ENCODE measurements at regions not wholly inside any gene's neighbourhood (a gene's known extent, or its start where the extent isn't known, plus 50 kb on each side); places are given as distances from the start of the nearest gene placed in this dataset.
"Not testable (repeated sequence)": the region's sequence is repeated elsewhere in the genome, so short reads cannot be mapped to it uniquely, and the experiment has no call there.

GRCh38 chr4:164623099-164623498, 130.8 kb upstream of the SMIM31 start:
- Histone ChIP-seq H3K4me1 (no peaks in the 10 kb centered on the region), H3K36me3 (no peaks in the 10 kb centered on the region), H3K4me3 (no peak overlapping the region), H3K27ac (no peak overlapping the region), H3K27me3 (no peaks in the 10 kb centered on the region), H3K9me3 (no peaks in the 10 kb centered on the region)
- TF ChIP-seq POLR2A (IDR thresholded peaks at IDR 0.05) (no peak), CTCF (IDR thresholded peaks at IDR 0.05) (no peak), POLR2AphosphoS5 (IDR thresholded peaks at IDR 0.05) (no peak)
- no peak for DNase-seq (ENCODE audit: low spot score in 2 of 2)
- intact Hi-C loops (cut with DNase I; ENCODE audit: low total_unique reads) = no loop called here

GRCh38 chr4:164639001-164639400, 114.9 kb upstream of the SMIM31 start:
- no peak for DNase-seq (ENCODE audit: low spot score in 2 of 2)

GRCh38 chr4:164648151-164648848, 105.6 kb upstream of the SMIM31 start:
- H3K4me1 ChIP-seq = no peaks in the 10 kb centered on the region
- H3K27ac ChIP-seq = no peak overlapping the region
- no peak for TF ChIP-seq CTCF (IDR thresholded peaks at IDR 0.05)
- TF ChIP-seq POLR2AphosphoS5 (IDR thresholded peaks at IDR 0.05) = no peak
- no peak for TF ChIP-seq POLR2A (IDR thresholded peaks at IDR 0.05)
- intact Hi-C loops (cut with DNase I; ENCODE audit: low total_unique reads) = no loop called here
- DNase-seq (ENCODE audit: low spot score in 2 of 2) = no peak
- H3K4me3 ChIP-seq = no peak overlapping the region
- no peaks in the 10 kb centered on the region for H3K27me3 ChIP-seq
- no peaks in the 10 kb centered on the region for H3K9me3 ChIP-seq
- no peaks in the 10 kb centered on the region for H3K36me3 ChIP-seq

More at GRCh38 chr4:164639001-164639400, 114.9 kb upstream of the SMIM31 start:
- no peaks in the 10 kb centered on the region for H3K36me3 ChIP-seq
- no peaks in the 10 kb centered on the region for H3K9me3 ChIP-seq
- TF ChIP-seq POLR2A (IDR thresholded peaks at IDR 0.05) (no peak), CTCF (IDR thresholded peaks at IDR 0.05) (no peak), POLR2AphosphoS5 (IDR thresholded peaks at IDR 0.05) (no peak)
- H3K27me3 ChIP-seq = no peaks in the 10 kb centered on the region
- no peak overlapping the region for H3K4me3 ChIP-seq
- H3K4me1 ChIP-seq = no peaks in the 10 kb centered on the region
- no peak overlapping the region for H3K27ac ChIP-seq
- intact Hi-C loops (cut with DNase I; ENCODE audit: low total_unique reads) = no loop called here

GRCh38 chr4:164648849-164649212, 105.1 kb upstream of the SMIM31 start:
- intact Hi-C loops (cut with DNase I; ENCODE audit: low total_unique reads) = no loop called here
- no peaks in the 10 kb centered on the region for H3K36me3 ChIP-seq
- DNase-seq (ENCODE audit: low spot score in 2 of 2) = no peak
- no peaks in the 10 kb centered on the region for H3K4me1 ChIP-seq
- H3K4me3 ChIP-seq = no peak overlapping the region
- H3K27me3 ChIP-seq = no peaks in the 10 kb centered on the region
- no peak overlapping the region for H3K27ac ChIP-seq
- TF ChIP-seq POLR2A (IDR thresholded peaks at IDR 0.05) = no peak
- no peaks in the 10 kb centered on the region for H3K9me3 ChIP-seq

GRCh38 chr4:164659765-164660164, 94.2 kb upstream of the SMIM31 start:
- TF ChIP-seq POLR2A (IDR thresholded peaks at IDR 0.05) (no peak), CTCF (IDR thresholded peaks at IDR 0.05) (no peak), POLR2AphosphoS5 (IDR thresholded peaks at IDR 0.05) (no peak)
- H3K36me3 ChIP-seq = no peaks in the 10 kb centered on the region
- no peaks in the 10 kb centered on the region for H3K4me1 ChIP-seq
- peaks cover 0 to 5% of the 10 kb centered on the region in 2 donors for H3K9me3 ChIP-seq
- H3K27me3 ChIP-seq = no peaks in the 10 kb centered on the region
- H3K4me3 ChIP-seq = no peak overlapping the region
- intact Hi-C loops (cut with DNase I; ENCODE audit: low total_unique reads) = no loop called here
- no peak overlapping the region for H3K27ac ChIP-seq
- no peak for DNase-seq (ENCODE audit: low spot score in 2 of 2)

- DNase-seq (ENCODE audit: low spot score in 2 of 2); intact Hi-C loops (cut with DNase I; ENCODE audit: low total_unique reads); H3K4me3 ChIP-seq; H3K27ac ChIP-seq; H3K4me1 ChIP-seq; H3K36me3 ChIP-seq; H3K9me3 ChIP-seq; H3K27me3 ChIP-seq: not testable (repeated sequence)
Measured at GRCh38 chr4:164676152-164676551, 77.8 kb upstream of the SMIM31 start.

Measured in breast epithelium (tissue), 4 donors.